Bronchial epithelial cell (primary cell): ENCODE measurements at regions not wholly inside any gene's neighbourhood (a gene's known extent, or its start where the extent isn't known, plus 50 kb on each side); places are given as distances from the start of the nearest gene placed in this dataset.
A peak's percentile ranks its signal among the peaks of the same experiment; 100 is the strongest.

ENCODE experiments used
- DNase-seq: peaks from one replicate; pipeline ENCODE4 v3.0.0-alpha.2; 2010; ENCODE audit warnings: low read depth
- FAIRE-seq: peaks from 2 replicates; lab custom pipeline; 2011; peaks lifted over from hg19 to GRCh38; lab: Jason Lieb, UNC
- H3K27me3 ChIP-seq: 2 replicates; pipeline ENCODE4 v1.5.1; 2011; ENCODE audit warnings: low read length; ENCODE audit not compliant: control insufficient read depth, insufficient read depth
- H3K36me3 ChIP-seq: 2 replicates; pipeline ENCODE4 v1.5.1; 2011; ENCODE audit warnings: low read length; ENCODE audit not compliant: control insufficient read depth, insufficient read depth
- H3K4me3 ChIP-seq: 2 replicates; pipeline ENCODE4 v1.5.1; 2011; ENCODE audit warnings: mild to moderate bottlenecking, low read depth, low read length, control low read depth
- CTCF ChIP-seq: IDR thresholded peaks from 2 replicates; pipeline ENCODE4 v1.5.1; 2011; ENCODE audit warnings: mild to moderate bottlenecking, moderate library complexity, low read length, control low read depth, inconsistent platforms; ENCODE audit not compliant: insufficient read depth, severe bottlenecking

DNA sequence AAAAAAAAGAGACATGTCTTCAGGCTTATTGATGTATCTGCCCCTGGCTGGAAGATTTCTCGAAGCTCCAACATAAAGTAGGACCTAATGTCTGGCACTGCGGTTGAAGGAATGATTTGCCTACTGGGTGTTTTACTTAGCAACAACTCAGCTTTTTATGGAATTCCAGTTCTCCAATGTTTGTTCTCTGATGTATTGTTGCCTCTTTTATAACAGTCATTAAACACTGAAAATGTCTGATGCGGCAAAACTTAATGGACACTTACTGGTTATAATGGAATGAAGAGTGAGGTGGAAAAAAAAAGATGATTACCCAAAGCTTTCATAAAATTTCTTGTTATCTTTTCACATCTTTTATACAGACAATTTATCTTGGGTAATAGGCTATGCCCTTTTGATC, 75.6 kb upstream of the ZFP42 start:
- no peak for TF ChIP-seq CTCF
- Histone ChIP-seq H3K4me3 (no peak overlapping the region), H3K36me3 (no peaks in the 10 kb centered on the region), H3K27me3 (no peaks in the 10 kb centered on the region)
- no peak for FAIRE-seq
- DNase-seq, result no peak

- Histone ChIP-seq H3K27me3 (no peaks in the 10 kb centered on the region), H3K4me3 (no peak overlapping the region), H3K36me3 (no peaks in the 10 kb centered on the region)
- DNase-seq, result no peak
- FAIRE-seq, result no peak
- TF ChIP-seq CTCF, result no peak
Measured at GRCh38 chr4:187921946-187922623, 73.5 kb upstream of the ZFP42 start.

- FAIRE-seq, result peak; percentile 68
- H3K36me3 ChIP-seq, result no peaks in the 10 kb centered on the region
- no peak for DNase-seq
- no peak overlapping the region for H3K4me3 ChIP-seq
- H3K27me3 ChIP-seq, result no peaks in the 10 kb centered on the region
- no peak for TF ChIP-seq CTCF
Measured at GRCh38 chr4:187929024-187929423, 66.5 kb upstream of the ZFP42 start.

DNA sequence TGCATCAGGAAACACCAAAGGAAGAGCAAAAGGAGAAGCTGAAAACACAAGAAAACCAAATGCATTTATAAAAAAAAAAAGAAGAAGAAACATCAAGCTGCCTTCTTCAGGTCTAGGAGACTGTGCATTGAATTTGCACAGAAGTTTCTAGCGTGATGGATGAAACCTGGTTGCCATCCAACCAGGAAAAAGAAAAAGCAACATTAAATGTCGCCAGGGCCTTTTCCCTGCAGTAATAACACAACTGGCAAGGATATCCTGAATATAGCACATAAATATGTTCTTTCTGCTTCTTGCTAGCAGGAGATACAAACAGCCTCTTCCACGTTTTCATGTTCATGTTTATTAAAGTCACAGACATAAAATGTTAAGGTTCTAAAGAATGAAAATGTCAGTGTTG, 60.8 kb upstream of the ZFP42 start:
- no peaks in the 10 kb centered on the region for H3K27me3 ChIP-seq
- no peaks in the 10 kb centered on the region for H3K36me3 ChIP-seq
- no peak overlapping the region for H3K4me3 ChIP-seq
- no peak for TF ChIP-seq CTCF
- DNase-seq, result no peak
- FAIRE-seq, result no peak

GRCh38 chr4:187937557-187937956, 58.0 kb upstream of the ZFP42 start:
- no peak for TF ChIP-seq CTCF
- Histone ChIP-seq H3K36me3 (no peaks in the 10 kb centered on the region), H3K4me3 (no peak overlapping the region), H3K27me3 (no peaks in the 10 kb centered on the region)
- FAIRE-seq (no peak), DNase-seq (no peak)

DNA sequence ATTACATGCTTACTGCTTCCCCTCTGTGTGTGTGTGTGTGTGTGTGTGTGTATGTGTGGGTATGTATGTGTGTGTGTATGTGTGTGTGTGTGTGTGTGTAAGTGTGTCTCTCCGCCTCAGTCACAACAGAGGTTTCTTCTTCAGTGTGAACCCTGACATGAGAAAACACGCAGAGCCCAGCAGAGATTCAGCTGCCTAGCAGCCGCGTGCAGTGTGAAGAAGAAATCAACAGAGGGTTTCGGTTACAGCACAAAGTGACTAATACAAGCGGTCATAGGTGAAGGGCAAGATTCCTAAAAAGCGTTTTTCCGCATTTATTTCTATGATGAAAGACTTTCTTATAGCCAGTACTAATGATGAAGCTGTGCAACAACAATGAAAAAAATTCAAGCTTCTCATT, 55.3 kb upstream of the ZFP42 start:
- Histone ChIP-seq H3K4me3 (no peak overlapping the region), H3K36me3 (no peaks in the 10 kb centered on the region), H3K27me3 (no peaks in the 10 kb centered on the region)
- FAIRE-seq, result no peak
- TF ChIP-seq CTCF, result no peak
- DNase-seq, result no peak
